Psoas muscle (tissue), 7 donors: ENCODE measurements at regions not wholly inside any gene's neighbourhood (a gene's known extent, or its start where the extent isn't known, plus 50 kb on each side); places are given as distances from the start of the nearest gene placed in this dataset.

Source experiments
- ATAC-seq, 4 donors: fragments of 200-7000 bp; cut with Tn5 transposase; one replicate each; pipeline ENCODE4 v1.9.1; 2020; ENCODE audit warnings: moderate library complexity in 3 of 4, mild to moderate bottlenecking in 2 of 4
- DNase-seq, 2 donors: peaks; one replicate each; pipeline ENCODE4 v3.0.0-alpha.2; 2020
- H3K27ac ChIP-seq: fragments of 200-600 bp; one replicate; pipeline ENCODE4 v1.8.0; 2022
- H3K27me3 ChIP-seq, 3 donors: fragments of 200-600 bp in 1 of 3; one replicate each; pipeline versions ENCODE4 v1.6.1 to v1.8.0; 2013 to 2022; ENCODE audit warnings: low read length in 2 of 3, mild to moderate bottlenecking in 2 of 3, moderate library complexity in 1 of 3; ENCODE audit not compliant: insufficient read depth in 3 of 3
- H3K36me3 ChIP-seq, 2 donors: fragments of 200-600 bp in 1 of 2; one replicate each; pipeline versions ENCODE4 v1.6.1 to v1.8.0; 2013 to 2022; ENCODE audit warnings: low read depth in 1 of 2, mild to moderate bottlenecking in 1 of 2, moderate library complexity in 1 of 2; ENCODE audit not compliant: insufficient read depth in 1 of 2
- H3K4me1 ChIP-seq: fragments of 200-600 bp; one replicate; pipeline ENCODE4 v1.8.0; 2022
- H3K4me3 ChIP-seq: fragments of 200-600 bp; one replicate; pipeline ENCODE4 v1.8.0; 2022; ENCODE audit warnings: mild to moderate bottlenecking
- H3K9me3 ChIP-seq: fragments of 200-600 bp; one replicate; pipeline ENCODE4 v1.8.0; 2022
- CTCF ChIP-seq: fragments of 200-600 bp; IDR thresholded peaks from one replicate; pipeline ENCODE4 v1.8.0; 2022; ENCODE audit warnings: antibody characterized with exemption
- WGBS, 3 donors: extraction: QIAGEN DNeasy Blood & Tissue Kit; methylation state at CpG; one replicate each; pipeline versions ENCODE4 v1.1.6 to v1.1.7; 2013; 5-methylcytosine and 5-hydroxymethylcytosine counted together
- intact Hi-C, 2 donors: fragments of 100-400 bp; cut with DNase I; formaldehyde crosslinking; loops; one replicate each; pipeline versions ENCODE4 v1.11.0 to v1.14.2; 2022
- donor health status: healthy with polysubstance abuse.
- donor health status: DM: no; HTN: no; CAD: no; lungs with moderate emphysema.
- donor health status: Bipolar disorder and iron deficiency.
- donor health status: healthy.
- donor health status: DM: yes; HTN: yes; CAD: no.
- donor health status: DM: no; HTN: no; CAD: no.
- donor health status: DM: yes; HTN: yes; CAD: no.

- no peaks in the 10 kb centered on the region for H3K9me3 ChIP-seq
- intact Hi-C loops, result no loop called here
- WGBS, 3 donors, result 76 to 87% (median 82%) methylated on average over 16 of the region's 16 CpGs
- H3K27ac ChIP-seq, result no peak overlapping the region
- DNase-seq, result no peak
- no peak for TF ChIP-seq CTCF
- peaks cover 0 to 21% (median 4%) of the 10 kb centered on the region in 3 donors for H3K27me3 ChIP-seq
- no peak for ATAC-seq
- no peak overlapping the region for H3K4me3 ChIP-seq
- H3K36me3 ChIP-seq, result no peaks in the 10 kb centered on the region
- no peaks in the 10 kb centered on the region for H3K4me1 ChIP-seq
Measured at GRCh38 chr18:78915446-78916008, 64.1 kb upstream of the SALL3 start.

- no peak for TF ChIP-seq CTCF
- 54 to 69% (median 56%) methylated on average over 8 of the region's 8 CpGs for WGBS, 3 donors
Measured at GRCh38 chr18:78918707-78919106, 60.9 kb upstream of the SALL3 start.

GRCh38 chr18:78919956-78920355 lies 59.7 kb upstream of the SALL3 start:
- no peak for ATAC-seq
- Histone ChIP-seq H3K9me3 (no peaks in the 10 kb centered on the region), H3K4me3 (no peak overlapping the region), H3K27ac (no peak overlapping the region), H3K36me3 (no peaks in the 10 kb centered on the region), H3K27me3 (peaks cover 0 to under 1% (median 0%) of the 10 kb centered on the region in 3 donors), H3K4me1 (no peaks in the 10 kb centered on the region)
- DNase-seq, result no peak
- intact Hi-C loops, result no loop called here
- no peak for TF ChIP-seq CTCF
- WGBS, 3 donors, result 85 to 89% (median 88%) methylated on average over 5 of the region's 5 CpGs

More at GRCh38 chr18:78918707-78919106, 60.9 kb upstream of the SALL3 start:
- intact Hi-C loops, result no loop called here
- Histone ChIP-seq H3K36me3 (no peaks in the 10 kb centered on the region), H3K27ac (no peak overlapping the region), H3K27me3 (peaks cover 0 to 11% (median 4%) of the 10 kb centered on the region in 3 donors), H3K4me3 (no peak overlapping the region), H3K4me1 (no peaks in the 10 kb centered on the region), H3K9me3 (no peaks in the 10 kb centered on the region)
- ATAC-seq (no peak), DNase-seq (no peak)

GRCh38 chr18:78920456-78921138 lies 59.0 kb upstream of the SALL3 start:
- Histone ChIP-seq H3K9me3 (no peaks in the 10 kb centered on the region), H3K36me3 (no peaks in the 10 kb centered on the region), H3K27ac (no peak overlapping the region), H3K4me1 (no peaks in the 10 kb centered on the region), H3K27me3 (no peaks in the 10 kb centered on the region), H3K4me3 (no peak overlapping the region)
- DNase-seq (no peak), ATAC-seq (no peak)
- no peak for TF ChIP-seq CTCF
- intact Hi-C loops, result no loop called here
- 80 to 81% (median 81%) methylated on average over 17 of the region's 17 CpGs for WGBS, 3 donors
